ENCODE measurements at regions not wholly inside any gene's neighbourhood (a gene's known extent, or its start where the extent isn't known, plus 50 kb on each side); places are given as distances from the start of the nearest gene placed in this dataset.

DNA sequence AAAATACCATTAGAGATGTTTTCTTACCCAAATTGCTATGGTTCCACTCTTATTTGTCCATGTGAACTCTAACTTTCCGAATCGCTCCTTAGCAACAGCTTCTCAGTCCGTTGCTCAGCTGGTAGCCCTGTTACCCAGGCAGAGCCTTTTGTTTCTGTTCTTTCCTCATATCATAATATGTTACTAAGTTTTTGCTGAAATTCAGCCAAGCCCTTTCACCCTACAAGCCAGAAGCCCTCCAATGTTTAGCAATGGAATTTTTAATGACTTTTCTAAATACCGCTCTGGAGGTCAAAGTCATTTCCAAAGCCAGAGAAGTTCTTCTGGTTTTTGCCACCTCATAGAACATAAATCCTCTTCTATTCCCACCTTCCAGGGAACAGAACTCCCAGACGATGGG, 1029.5 kb downstream of the C4orf33 start:
- no peak for DNase-seq
- in situ Hi-C loops (cut with HindIII; ENCODE audit: low pct_ligation_motif_present, low pct_unique_long_range_greater_than_20kb, low sequenced_read_pairs) = no loop called here

- no peak for DNase-seq
Observed at GRCh38 chr4:130127297-130127696, 1031.3 kb downstream of the C4orf33 start.

DNA sequence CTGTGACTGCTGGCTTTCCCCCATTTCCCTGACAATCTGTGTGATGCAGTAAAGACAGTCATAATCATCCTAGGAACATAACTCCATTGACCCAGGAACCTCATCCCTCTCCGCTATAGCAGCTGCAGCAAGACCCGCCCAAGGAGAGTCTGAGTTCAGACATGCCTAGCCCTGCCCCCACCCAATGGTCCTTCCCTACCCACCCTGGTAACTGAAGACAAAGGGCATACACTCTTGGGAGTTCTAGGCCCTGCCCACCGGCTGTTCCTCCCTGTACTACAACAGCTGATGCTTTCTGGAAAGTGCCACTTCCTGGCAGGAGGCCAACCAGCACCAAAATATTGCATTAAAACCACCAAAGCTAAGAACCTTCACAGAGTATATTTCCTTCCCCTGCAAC, 1035.6 kb downstream of the C4orf33 start:
- no peak for DNase-seq
- in situ Hi-C loops (cut with HindIII; ENCODE audit: low pct_ligation_motif_present, low pct_unique_long_range_greater_than_20kb, low sequenced_read_pairs) = no loop called here

More at GRCh38 chr4:130127297-130127696, 1031.3 kb downstream of the C4orf33 start:
- in situ Hi-C loops (cut with HindIII; ENCODE audit: low pct_ligation_motif_present, low pct_unique_long_range_greater_than_20kb, low sequenced_read_pairs) = no loop called here

DNA sequence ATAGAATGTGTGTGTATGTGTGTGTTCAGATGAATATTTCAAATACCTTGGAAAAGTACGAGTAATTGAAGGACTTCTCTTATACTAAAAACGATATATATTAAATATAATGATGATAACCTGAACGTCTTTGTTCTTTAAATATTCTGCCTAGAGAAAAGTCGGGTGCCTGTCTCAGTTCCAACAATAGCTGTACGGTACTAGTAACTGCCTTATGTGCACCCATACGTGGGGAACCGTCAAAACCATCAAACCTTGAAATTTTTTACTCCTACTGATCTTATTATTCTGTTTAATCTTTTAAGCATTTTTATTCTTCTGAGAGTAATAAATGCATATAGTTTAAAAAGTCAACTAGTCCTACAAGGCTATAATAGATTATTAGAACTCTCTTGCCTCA, 1045.7 kb downstream of the C4orf33 start:
- no peak for DNase-seq
- in situ Hi-C loops (cut with HindIII; ENCODE audit: low pct_ligation_motif_present, low pct_unique_long_range_greater_than_20kb, low sequenced_read_pairs) = no loop called here

DNA sequence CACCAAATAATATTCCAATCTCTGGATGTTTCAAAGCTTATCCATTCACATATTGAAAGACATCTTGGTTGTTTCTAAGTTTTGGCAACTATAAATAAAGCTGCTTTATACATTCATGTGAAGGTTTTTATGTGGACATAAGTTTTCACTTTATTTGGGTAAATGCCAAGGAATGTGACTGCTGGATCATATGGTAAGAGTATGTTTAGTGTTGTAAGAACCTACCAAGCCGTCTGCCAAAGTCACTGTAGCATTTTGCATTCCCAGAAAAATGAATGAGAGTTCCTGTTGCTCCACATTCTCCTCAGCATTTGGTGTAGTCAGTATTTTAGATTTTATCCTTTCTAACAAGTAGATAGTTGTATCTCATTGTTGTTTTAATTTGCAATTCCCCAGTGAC, 1047.7 kb downstream of the C4orf33 start:
- in situ Hi-C loops (cut with HindIII; ENCODE audit: low pct_ligation_motif_present, low pct_unique_long_range_greater_than_20kb, low sequenced_read_pairs) = no loop called here
- DNase-seq = no peak

DNA sequence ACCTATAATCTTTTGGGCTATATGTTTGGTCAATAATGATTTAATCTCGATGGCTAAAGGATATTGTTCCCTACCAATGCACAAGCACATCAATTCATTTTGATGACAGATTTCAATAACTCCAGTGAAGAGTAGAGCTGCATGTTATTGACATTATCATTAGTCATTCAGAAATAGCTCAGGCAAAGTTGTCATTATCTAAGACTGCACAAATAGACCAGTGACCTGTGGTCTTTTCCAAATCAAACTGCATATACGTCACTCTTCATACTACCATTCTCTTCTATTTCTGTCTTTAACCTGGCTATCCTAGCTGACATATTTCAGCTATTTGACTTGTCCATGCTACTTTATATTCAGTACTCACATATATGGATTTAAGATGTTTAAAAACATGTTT, 1050.8 kb downstream of the C4orf33 start:
- in situ Hi-C loops (cut with HindIII; ENCODE audit: low pct_ligation_motif_present, low pct_unique_long_range_greater_than_20kb, low sequenced_read_pairs) = no loop called here
- DNase-seq = no peak

GRCh38 chr4:130147641-130148040, 1051.7 kb downstream of the C4orf33 start:
- no peak for DNase-seq
- in situ Hi-C loops (cut with HindIII; ENCODE audit: low pct_ligation_motif_present, low pct_unique_long_range_greater_than_20kb, low sequenced_read_pairs) = no loop called here

DNA sequence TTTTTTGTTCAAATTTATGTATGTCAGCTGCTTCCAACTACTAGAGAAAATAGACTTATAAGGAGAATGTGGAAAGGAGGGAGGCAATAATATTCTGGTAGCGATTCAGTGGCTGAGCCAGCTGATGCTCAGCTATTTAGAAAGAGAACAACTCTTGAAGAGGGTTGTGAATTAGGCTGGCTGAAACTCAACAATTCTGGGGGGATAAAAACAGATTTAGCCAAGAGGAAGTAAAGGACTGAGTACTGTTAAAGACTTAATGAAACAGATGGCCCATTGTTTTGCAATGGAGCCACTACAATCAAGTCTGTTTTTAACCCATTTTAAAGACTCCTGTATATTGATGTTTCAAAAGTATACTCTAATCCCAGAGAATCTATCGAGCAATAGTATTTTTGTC, 1058.9 kb downstream of the C4orf33 start:
- DNase-seq = no peak
- in situ Hi-C loops (cut with HindIII; ENCODE audit: low pct_ligation_motif_present, low pct_unique_long_range_greater_than_20kb, low sequenced_read_pairs) = no loop called here

GRCh38 chr4:130163701-130164100, 1067.7 kb downstream of the C4orf33 start:
- in situ Hi-C loops (cut with HindIII; ENCODE audit: low pct_ligation_motif_present, low pct_unique_long_range_greater_than_20kb, low sequenced_read_pairs) = no loop called here
- DNase-seq = no peak

DNA sequence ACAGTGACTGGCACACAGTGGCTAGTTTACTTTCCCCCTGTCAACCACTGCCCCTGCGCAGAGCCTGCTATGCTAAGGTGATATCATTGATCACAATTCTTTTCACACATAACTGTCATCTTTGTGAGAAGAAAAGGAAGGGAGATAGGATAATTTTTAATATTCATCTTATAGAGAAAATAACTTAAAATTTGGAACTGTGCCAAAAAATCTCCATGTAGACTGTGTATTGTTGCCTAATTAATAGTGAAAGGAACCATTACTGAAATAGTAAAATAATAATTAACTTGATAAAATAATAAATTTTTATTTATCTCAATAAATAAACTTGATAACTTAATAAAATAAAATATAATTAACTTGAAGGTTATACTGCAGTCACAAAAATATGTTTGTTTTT, 1069.4 kb downstream of the C4orf33 start:
- in situ Hi-C loops (cut with HindIII; ENCODE audit: low pct_ligation_motif_present, low pct_unique_long_range_greater_than_20kb, low sequenced_read_pairs) = no loop called here
- DNase-seq = no peak

- no peak for DNase-seq
- in situ Hi-C loops (cut with HindIII; ENCODE audit: low pct_ligation_motif_present, low pct_unique_long_range_greater_than_20kb, low sequenced_read_pairs) = no loop called here
Observed at GRCh38 chr4:130172156-130172555, 1076.2 kb downstream of the C4orf33 start.

DNA sequence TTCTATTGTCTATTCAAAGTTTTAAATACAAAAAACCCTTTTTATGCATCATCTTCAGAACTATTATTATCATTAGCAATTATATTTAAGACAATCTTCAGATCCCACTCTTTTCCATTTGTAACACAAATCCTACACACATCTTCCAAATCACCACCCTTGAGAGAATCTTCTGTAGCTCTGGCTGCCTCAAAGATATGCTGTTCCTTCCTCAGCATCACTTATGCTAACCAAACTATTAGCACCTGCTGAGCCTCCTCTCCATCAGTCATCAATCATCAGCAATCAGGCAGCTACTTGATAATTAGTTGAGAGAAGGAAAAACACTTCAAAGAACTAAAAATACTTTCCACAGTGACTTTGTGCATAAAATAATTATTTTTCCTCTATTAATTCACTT, 1082.2 kb downstream of the C4orf33 start:
- in situ Hi-C loops (cut with HindIII; ENCODE audit: low pct_ligation_motif_present, low pct_unique_long_range_greater_than_20kb, low sequenced_read_pairs) = no loop called here
- DNase-seq = no peak

- in situ Hi-C loops (cut with HindIII; ENCODE audit: low pct_ligation_motif_present, low pct_unique_long_range_greater_than_20kb, low sequenced_read_pairs) = no loop called here
- no peak for DNase-seq
Observed at GRCh38 chr4:130183096-130183495, 1087.1 kb downstream of the C4orf33 start.

GRCh38 chr4:130183766-130184165, 1087.8 kb downstream of the C4orf33 start:
- in situ Hi-C loops (cut with HindIII; ENCODE audit: low pct_ligation_motif_present, low pct_unique_long_range_greater_than_20kb, low sequenced_read_pairs) = no loop called here
- no peak for DNase-seq

- in situ Hi-C loops (cut with HindIII; ENCODE audit: low pct_ligation_motif_present, low pct_unique_long_range_greater_than_20kb, low sequenced_read_pairs) = no loop called here
Observed at GRCh38 chr4:130185123-130185522, 1089.2 kb downstream of the C4orf33 start.

GRCh38 chr4:130186931-130187330, 1091.0 kb downstream of the C4orf33 start:
- in situ Hi-C loops (cut with HindIII; ENCODE audit: low pct_ligation_motif_present, low pct_unique_long_range_greater_than_20kb, low sequenced_read_pairs) = no loop called here
- no peak for DNase-seq

More at GRCh38 chr4:130185123-130185522, 1089.2 kb downstream of the C4orf33 start:
- DNase-seq = no peak

DNA sequence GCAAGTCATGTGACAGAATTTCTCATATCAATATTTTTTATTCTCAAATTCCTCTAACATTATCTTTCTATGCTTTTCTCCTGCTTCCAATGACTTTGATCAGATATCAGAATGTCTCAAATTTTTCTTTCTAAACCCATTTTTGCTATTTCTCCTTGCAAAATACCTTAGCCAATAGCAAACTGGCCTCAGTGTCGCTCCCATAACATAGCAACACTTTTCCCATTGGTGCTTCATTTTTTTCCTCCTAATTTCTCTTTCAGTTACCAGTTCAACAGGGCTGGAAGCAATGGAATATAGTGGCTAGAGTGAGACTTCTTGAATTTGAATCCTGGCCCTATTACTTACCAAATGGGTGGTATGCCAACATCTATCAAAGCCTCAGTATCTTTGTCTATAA, 1091.6 kb downstream of the C4orf33 start:
- in situ Hi-C loops (cut with HindIII; ENCODE audit: low pct_ligation_motif_present, low pct_unique_long_range_greater_than_20kb, low sequenced_read_pairs) = no loop called here
- no peak for DNase-seq

DNA sequence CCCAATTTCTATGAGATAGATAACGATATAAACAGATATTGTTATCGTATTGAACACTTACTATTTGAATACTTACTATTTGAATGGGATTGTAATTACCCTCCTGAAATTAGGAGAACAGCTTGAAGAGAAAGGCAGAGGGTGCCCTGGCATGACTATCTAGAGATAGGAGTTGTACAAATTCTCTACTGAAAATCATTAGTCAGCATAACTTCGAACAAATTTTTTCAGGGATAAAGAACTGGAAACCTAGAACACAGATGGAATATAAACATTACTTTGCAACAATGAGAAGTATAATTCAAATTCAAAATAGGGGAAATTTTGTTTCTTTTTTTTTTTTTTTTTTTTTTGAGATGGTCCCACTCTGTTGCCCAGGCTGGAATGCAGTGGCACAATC, 1096.8 kb downstream of the C4orf33 start:
- no peak for DNase-seq
- in situ Hi-C loops (cut with HindIII; ENCODE audit: low pct_ligation_motif_present, low pct_unique_long_range_greater_than_20kb, low sequenced_read_pairs) = no loop called here

DNA sequence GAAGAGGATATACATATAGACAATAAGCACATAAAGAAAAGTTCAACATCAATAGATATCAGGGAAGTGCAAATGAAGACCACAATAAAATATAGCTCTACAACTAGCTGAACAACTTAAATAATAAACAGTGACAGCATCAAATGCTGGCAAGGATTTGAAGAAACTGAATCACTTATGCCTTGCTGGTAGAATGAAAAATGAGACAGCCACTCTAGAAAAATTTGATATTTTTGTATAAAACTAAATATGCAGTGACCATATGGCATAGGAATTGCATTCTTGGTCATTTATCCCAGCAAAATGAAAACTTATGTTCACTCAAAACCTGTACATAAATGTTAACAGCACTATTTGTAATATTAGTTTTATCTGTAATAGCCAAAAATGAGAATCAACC, 1102.0 kb downstream of the C4orf33 start:
- DNase-seq = no peak
- in situ Hi-C loops (cut with HindIII; ENCODE audit: low pct_ligation_motif_present, low pct_unique_long_range_greater_than_20kb, low sequenced_read_pairs) = no loop called here

DNA sequence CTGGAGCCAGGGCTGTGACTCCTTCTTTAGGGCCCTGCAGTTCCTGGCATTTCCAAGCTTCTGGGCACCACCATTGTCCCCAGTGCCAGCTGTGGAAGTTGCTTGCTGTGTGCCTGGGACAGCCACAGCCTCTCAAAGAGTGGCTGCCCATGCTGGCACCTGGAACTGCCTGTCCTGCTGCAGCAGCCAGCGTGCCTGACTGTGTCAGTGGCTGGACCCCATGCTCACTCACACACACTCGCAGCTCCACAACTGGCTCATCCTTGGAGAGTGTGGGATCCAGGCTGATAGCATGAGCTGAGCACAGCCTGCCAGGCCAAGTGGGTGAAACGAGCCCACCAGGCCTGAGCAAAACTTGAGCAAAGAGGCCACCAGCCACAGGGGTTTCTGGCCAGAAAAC, 1107.6 kb downstream of the C4orf33 start:
- in situ Hi-C loops (cut with HindIII; ENCODE audit: low pct_ligation_motif_present, low pct_unique_long_range_greater_than_20kb, low sequenced_read_pairs) = no loop called here
- no peak for DNase-seq

DNA sequence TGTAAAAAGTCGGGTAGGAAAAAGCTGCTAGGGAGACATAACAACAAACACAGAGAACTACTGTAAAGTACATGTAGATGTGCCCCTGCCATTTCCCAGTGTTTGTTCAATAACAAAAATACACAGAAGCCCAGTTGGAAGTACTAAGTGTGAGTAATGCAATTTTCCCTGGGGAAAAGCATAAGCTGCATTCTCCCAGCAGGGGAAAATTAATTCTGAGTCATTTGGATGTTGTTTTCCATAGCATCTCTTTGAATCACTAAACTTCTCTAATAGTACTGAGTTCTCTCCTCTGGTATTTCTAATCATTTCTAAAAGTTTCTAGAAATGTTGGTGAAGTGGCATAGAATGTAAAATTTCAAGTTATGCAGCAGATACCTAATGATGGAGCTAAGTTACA, 1114.9 kb downstream of the C4orf33 start:
- DNase-seq = peak; percentile 1

More for the DNA sequence above, 1114.9 kb downstream of the C4orf33 start:
- in situ Hi-C loops (cut with HindIII; ENCODE audit: low pct_ligation_motif_present, low pct_unique_long_range_greater_than_20kb, low sequenced_read_pairs) = no loop called here
